ENCODE measurements at regions not wholly inside any gene's neighbourhood (a gene's known extent, or its start where the extent isn't known, plus 50 kb on each side); places are given as distances from the start of the nearest gene placed in this dataset.
A peak's percentile ranks its signal among the peaks of the same experiment; 100 is the strongest.

DNA sequence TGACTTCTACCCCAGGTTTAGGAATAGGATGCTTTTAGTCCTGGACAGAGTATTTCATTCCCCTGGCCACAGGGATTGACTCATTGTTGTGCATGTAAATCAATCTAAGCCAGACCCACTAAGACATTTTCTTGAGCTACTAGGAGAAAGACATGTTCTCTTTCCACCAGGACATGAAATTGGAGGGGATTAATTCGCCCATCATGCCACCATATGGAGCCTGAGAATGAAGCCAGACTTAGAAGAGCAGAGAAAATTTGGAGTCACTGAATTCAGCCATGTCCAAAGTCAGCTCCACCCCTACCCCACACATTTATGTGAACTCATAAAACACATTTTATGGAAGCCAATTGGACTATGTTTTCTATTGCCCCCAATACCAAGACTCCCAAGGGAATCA is 322.5 kb downstream of the NFIB start:
- H3K27ac ChIP-seq (ENCODE audit: low read depth, low read length) = no peak overlapping the region
- H3K4me3 ChIP-seq (ENCODE audit: low read depth, low read length) = no peak overlapping the region
- WGBS (ENCODE audit: insufficient coverage) = no CpG with 5 or more reads among the region's 1 CpG

DNA sequence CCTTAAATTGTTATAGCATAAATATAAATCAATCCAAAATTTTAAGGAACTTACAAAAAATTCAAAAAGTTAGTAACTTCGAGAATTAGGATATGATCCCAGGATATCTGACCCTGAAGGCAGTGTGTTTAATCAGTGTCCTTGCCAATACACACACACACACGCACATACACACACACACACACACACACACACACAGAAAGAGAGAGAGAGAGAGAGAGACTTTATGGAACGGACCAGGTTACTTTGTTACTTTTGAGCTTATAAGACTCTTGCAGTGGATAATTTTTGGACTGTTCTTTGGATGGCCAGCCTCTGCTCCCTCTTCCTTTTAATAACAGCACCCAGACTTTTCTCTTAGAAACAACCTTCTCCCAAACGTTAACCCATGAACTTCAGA is 322.9 kb downstream of the NFIB start:
- no peak for DNase-seq (ENCODE audit: low read depth in 4 of 6, low spot score in 6 of 6)
- H3K9me3 ChIP-seq (ENCODE audit: control insufficient read depth, insufficient read depth, low read length) = no peaks in the 10 kb centered on the region
- no peak overlapping the region for H3K4me3 ChIP-seq (ENCODE audit: low read depth, low read length)
- H3K27ac ChIP-seq (ENCODE audit: low read depth, low read length) = no peak overlapping the region
- H3K36me3 ChIP-seq (ENCODE audit: control insufficient read depth, insufficient read depth, low read length) = no peaks in the 10 kb centered on the region
- WGBS (ENCODE audit: insufficient coverage) = no CpG with 5 or more reads among the region's 4 CpGs
- H3K4me1 ChIP-seq (ENCODE audit: control insufficient read depth, insufficient read depth, low read length) = no peaks in the 10 kb centered on the region
- H3K27me3 ChIP-seq (ENCODE audit: control insufficient read depth, insufficient read depth, low read length) = no peaks in the 10 kb centered on the region

More for the DNA sequence above, 322.5 kb downstream of the NFIB start:
- Histone ChIP-seq H3K4me1 (ENCODE audit: control insufficient read depth, insufficient read depth, low read length) (no peaks in the 10 kb centered on the region), H3K9me3 (ENCODE audit: control insufficient read depth, insufficient read depth, low read length) (no peaks in the 10 kb centered on the region), H3K36me3 (ENCODE audit: control insufficient read depth, insufficient read depth, low read length) (no peaks in the 10 kb centered on the region), H3K27me3 (ENCODE audit: control insufficient read depth, insufficient read depth, low read length) (no peaks in the 10 kb centered on the region)
- DNase-seq (ENCODE audit: low read depth in 4 of 6, low spot score in 6 of 6) = no peak

DNA sequence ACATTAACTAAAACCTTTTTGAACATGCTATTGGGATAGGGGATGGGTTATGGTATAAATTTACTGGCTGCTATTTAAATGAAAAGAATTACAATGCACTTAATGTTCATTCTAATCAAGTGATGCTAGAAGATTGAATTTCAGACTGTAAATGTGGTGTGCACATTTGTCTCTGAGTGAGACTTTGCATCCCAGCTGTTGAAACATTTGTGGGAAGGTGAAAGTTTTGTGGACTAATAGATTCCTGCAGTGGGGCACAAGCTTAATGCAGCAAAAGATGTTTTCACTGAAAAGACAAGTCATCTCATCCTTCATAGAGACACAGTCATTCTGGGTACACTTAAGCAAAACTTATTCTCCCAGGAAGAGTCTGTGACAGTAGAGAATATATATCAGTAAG is 323.6 kb downstream of the NFIB start:
- Histone ChIP-seq H3K27ac (ENCODE audit: low read depth, low read length) (no peak overlapping the region), H3K4me3 (ENCODE audit: low read depth, low read length) (no peak overlapping the region), H3K4me1 (ENCODE audit: control insufficient read depth, insufficient read depth, low read length) (no peaks in the 10 kb centered on the region), H3K36me3 (ENCODE audit: control insufficient read depth, insufficient read depth, low read length) (no peaks in the 10 kb centered on the region), H3K27me3 (ENCODE audit: control insufficient read depth, insufficient read depth, low read length) (no peaks in the 10 kb centered on the region), H3K9me3 (ENCODE audit: control insufficient read depth, insufficient read depth, low read length) (no peaks in the 10 kb centered on the region)
- no peak for DNase-seq (ENCODE audit: low read depth in 4 of 6, low spot score in 6 of 6)

DNA sequence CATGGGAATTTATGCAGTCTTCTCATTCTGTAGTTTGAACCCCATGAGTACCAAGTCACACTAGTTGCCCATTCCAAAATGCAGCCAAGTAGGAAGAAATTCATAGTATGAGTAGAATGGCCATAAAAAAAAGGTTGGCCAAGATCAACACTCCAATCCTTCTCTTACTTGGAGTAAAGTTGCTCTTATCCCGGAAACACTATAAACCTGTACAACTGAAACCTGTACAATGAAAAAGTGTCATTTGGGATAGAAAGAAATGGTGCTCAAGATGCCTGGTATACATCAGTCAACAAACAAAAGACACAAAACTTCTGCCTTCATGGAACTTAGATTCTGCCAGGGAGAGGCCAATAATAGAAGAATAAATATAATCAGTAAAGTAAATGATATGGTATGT is 325.0 kb downstream of the NFIB start:
- no peak for DNase-seq (ENCODE audit: low read depth in 4 of 6, low spot score in 6 of 6)
- no peaks in the 10 kb centered on the region for H3K27me3 ChIP-seq (ENCODE audit: control insufficient read depth, insufficient read depth, low read length)
- no peaks in the 10 kb centered on the region for H3K9me3 ChIP-seq (ENCODE audit: control insufficient read depth, insufficient read depth, low read length)
- no CpG with 5 or more reads among the region's 1 CpG for WGBS (ENCODE audit: insufficient coverage)
- H3K27ac ChIP-seq (ENCODE audit: low read depth, low read length) = no peak overlapping the region
- no peak overlapping the region for H3K4me3 ChIP-seq (ENCODE audit: low read depth, low read length)
- no peaks in the 10 kb centered on the region for H3K4me1 ChIP-seq (ENCODE audit: control insufficient read depth, insufficient read depth, low read length)
- H3K36me3 ChIP-seq (ENCODE audit: control insufficient read depth, insufficient read depth, low read length) = no peaks in the 10 kb centered on the region

DNA sequence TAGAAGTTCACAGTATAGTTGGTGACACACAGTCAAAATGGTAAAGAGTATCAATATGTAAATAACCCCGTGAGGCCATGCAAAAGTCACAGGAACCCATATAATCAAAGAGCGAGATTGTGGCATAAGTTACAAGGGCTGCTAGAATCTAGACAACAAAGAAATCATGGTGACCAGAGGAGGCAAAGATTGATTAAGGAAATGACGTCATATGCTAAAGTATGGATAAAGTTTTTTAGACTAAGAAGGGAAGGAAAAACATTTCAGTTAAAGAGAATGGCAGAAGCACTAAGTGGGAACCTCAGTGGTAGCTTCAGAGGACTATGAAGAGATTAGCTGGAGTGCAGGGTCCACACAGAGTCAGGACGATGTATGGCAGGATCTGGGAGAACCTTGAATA is 330.3 kb downstream of the NFIB start:
- no peaks in the 10 kb centered on the region for H3K36me3 ChIP-seq (ENCODE audit: control insufficient read depth, insufficient read depth, low read length)
- no peaks in the 10 kb centered on the region for H3K9me3 ChIP-seq (ENCODE audit: control insufficient read depth, insufficient read depth, low read length)
- no peak for DNase-seq (ENCODE audit: low read depth in 4 of 6, low spot score in 6 of 6)
- no peak overlapping the region for H3K4me3 ChIP-seq (ENCODE audit: low read depth, low read length)
- H3K27me3 ChIP-seq (ENCODE audit: control insufficient read depth, insufficient read depth, low read length) = no peaks in the 10 kb centered on the region
- H3K4me1 ChIP-seq (ENCODE audit: control insufficient read depth, insufficient read depth, low read length) = no peaks in the 10 kb centered on the region
- no peak overlapping the region for H3K27ac ChIP-seq (ENCODE audit: low read depth, low read length)
- WGBS (ENCODE audit: insufficient coverage) = 100% methylated on average over 2 of the region's 4 CpGs

DNA sequence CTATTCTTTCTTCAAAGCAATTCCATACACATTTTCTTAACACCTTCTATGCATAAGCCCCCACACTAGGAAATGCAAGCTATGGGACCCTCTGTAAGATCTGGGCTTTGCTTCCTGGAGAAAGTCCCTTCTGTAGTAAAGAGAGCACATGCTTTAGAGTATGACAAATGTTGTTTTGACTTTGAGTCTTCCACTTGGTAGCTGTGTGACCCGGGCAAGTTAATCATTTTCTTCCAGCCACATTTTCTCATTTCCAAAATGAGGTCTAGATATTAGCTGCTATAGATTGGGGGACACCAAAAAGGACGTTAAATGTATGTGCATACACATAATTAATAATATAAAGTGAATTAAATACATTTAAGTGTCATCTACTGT is 334.0 kb downstream of the NFIB start:
- H3K4me1 ChIP-seq (ENCODE audit: control insufficient read depth, insufficient read depth, low read length) = no peaks in the 10 kb centered on the region
- no peak overlapping the region for H3K27ac ChIP-seq (ENCODE audit: low read depth, low read length)
- no peak for DNase-seq (ENCODE audit: low read depth in 4 of 6, low spot score in 6 of 6)
- H3K27me3 ChIP-seq (ENCODE audit: control insufficient read depth, insufficient read depth, low read length) = no peaks in the 10 kb centered on the region
- no peaks in the 10 kb centered on the region for H3K36me3 ChIP-seq (ENCODE audit: control insufficient read depth, insufficient read depth, low read length)
- no peaks in the 10 kb centered on the region for H3K9me3 ChIP-seq (ENCODE audit: control insufficient read depth, insufficient read depth, low read length)
- no peak overlapping the region for H3K4me3 ChIP-seq (ENCODE audit: low read depth, low read length)
- no CpG with 5 or more reads among the region's 2 CpGs for WGBS (ENCODE audit: insufficient coverage)

DNA sequence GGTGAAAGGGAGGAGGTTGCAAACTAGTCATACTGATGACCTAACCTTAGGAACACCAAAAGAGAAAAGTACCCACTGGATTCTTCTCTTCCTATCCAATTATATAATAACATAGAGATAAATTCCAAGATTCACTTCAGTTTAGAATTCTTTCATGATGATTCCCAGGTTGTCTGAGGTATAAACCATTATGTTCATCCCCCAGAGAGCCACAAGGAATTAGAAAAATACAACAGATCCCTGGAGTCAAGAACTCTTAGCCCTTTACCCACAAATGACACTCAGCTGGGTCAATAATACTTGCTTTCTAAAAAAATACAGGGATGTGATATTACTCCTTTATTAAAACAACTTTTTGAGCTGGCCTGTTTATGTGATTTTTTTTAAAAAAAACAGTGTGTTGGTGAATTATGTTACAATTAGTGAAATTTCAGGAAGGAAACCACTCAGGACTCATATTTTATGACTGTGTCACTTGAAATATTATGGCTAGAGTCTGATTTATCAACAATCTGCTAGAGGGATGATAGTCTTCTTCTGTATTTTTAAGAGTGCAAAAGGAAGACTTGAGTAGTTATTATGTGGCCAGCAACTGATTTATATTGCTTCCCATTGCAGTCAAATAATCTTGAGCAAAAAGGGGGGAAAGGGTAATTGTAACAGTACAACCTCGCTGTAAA is 338.2 kb downstream of the NFIB start:
- DNase-seq (ENCODE audit: low read depth in 4 of 6, low spot score in 6 of 6) = peak in 1 of 6 donors; percentile 37
- WGBS (ENCODE audit: insufficient coverage) = no CpG with 5 or more reads among the region's 1 CpG
- H3K4me1 ChIP-seq (ENCODE audit: control insufficient read depth, insufficient read depth, low read length) = no peaks in the 10 kb centered on the region
- H3K27me3 ChIP-seq (ENCODE audit: control insufficient read depth, insufficient read depth, low read length) = no peaks in the 10 kb centered on the region
- no peak overlapping the region for H3K27ac ChIP-seq (ENCODE audit: low read depth, low read length)
- H3K9me3 ChIP-seq (ENCODE audit: control insufficient read depth, insufficient read depth, low read length) = no peaks in the 10 kb centered on the region
- no peak overlapping the region for H3K4me3 ChIP-seq (ENCODE audit: low read depth, low read length)
- H3K36me3 ChIP-seq (ENCODE audit: control insufficient read depth, insufficient read depth, low read length) = no peaks in the 10 kb centered on the region

DNA sequence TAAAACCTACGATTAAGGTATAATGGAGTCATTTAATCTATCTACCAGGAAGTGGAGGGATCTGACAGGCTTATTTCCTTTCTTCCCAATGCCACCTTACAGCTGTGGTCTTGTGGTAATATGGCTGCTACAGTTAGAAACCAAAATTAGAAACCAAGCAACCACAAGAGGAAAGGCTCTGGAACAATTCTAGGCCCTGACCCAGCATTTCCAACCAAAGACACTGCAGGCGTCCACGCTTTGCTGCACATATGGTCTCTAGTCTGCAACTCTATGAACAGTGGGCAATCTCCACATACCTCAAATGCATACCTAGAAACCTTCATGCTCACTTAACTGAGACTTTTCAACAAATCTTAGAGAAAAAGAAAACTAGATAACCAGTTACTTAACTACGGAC is 339.1 kb downstream of the NFIB start:
- Histone ChIP-seq H3K27ac (ENCODE audit: low read depth, low read length) (no peak overlapping the region), H3K4me3 (ENCODE audit: low read depth, low read length) (no peak overlapping the region), H3K27me3 (ENCODE audit: control insufficient read depth, insufficient read depth, low read length) (no peaks in the 10 kb centered on the region), H3K9me3 (ENCODE audit: control insufficient read depth, insufficient read depth, low read length) (no peaks in the 10 kb centered on the region), H3K36me3 (ENCODE audit: control insufficient read depth, insufficient read depth, low read length) (no peaks in the 10 kb centered on the region), H3K4me1 (ENCODE audit: control insufficient read depth, insufficient read depth, low read length) (no peaks in the 10 kb centered on the region)
- no peak for DNase-seq (ENCODE audit: low read depth in 4 of 6, low spot score in 6 of 6)
- 83% methylated on average over 2 of the region's 4 CpGs for WGBS (ENCODE audit: insufficient coverage)

DNA sequence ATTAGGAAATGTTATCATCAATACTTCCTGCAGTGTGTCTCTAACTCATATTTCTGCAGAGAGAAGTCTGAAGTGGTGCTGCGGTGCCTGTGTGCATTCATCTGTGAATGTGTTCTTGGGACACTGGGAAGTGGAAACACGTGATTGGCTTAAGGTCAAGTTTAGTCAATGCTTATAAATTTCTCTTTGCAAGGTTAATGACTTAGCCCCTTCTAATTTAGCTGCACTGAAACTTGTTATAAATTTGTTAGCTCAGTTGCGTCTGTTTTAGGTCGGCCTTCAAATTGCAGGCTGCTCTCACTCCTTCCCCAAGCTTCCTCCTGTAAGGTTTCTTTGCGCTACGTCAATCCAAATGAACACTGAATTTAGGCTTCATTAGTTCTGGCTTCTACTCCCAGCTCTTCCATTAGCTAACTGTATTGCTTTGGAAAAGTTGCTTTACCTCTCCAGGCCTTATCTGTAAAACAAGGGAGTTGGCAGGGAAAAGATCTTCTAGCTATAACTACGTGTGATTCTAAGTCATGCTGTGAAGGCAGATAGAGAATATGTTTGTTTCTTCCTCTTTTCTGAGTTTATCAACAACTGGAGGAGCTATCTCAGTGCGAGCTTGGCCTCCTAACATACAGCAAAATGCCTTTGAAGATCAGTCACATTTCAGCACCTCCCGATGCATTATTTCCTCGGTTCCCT is 341.8 kb downstream of the NFIB start:
- Histone ChIP-seq H3K4me1 (ENCODE audit: control insufficient read depth, insufficient read depth, low read length) (no peaks in the 10 kb centered on the region), H3K36me3 (ENCODE audit: control insufficient read depth, insufficient read depth, low read length) (no peaks in the 10 kb centered on the region), H3K27ac (ENCODE audit: low read depth, low read length) (peak overlapping the region; percentile 53), H3K9me3 (ENCODE audit: control insufficient read depth, insufficient read depth, low read length) (no peaks in the 10 kb centered on the region), H3K4me3 (ENCODE audit: low read depth, low read length) (no peak overlapping the region), H3K27me3 (ENCODE audit: control insufficient read depth, insufficient read depth, low read length) (no peaks in the 10 kb centered on the region)
- peak in 3 of 6 donors; percentile 21 to 47 (median 45) for DNase-seq (ENCODE audit: low read depth in 4 of 6, low spot score in 6 of 6)
- WGBS (ENCODE audit: insufficient coverage) = 50% methylated on average over 3 of the region's 10 CpGs

DNA sequence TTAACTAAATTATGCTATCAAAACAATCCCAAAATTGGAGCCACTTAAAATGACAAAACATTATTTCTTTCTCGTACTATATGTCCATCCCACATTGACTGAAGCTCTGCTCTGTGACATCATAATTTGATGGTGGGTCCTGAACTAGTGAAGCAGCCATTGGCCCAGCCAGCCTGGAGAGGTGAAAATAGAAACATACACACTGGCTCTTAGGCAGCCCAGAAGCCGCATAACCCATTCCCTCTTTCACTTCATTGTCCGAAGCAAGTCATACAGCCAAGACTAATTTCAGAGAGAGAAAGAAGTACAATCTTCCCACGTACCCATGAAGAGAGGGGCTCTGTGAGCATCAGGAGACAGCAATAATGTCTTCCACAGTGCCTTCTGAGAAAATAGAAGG is 342.5 kb downstream of the NFIB start:
- H3K4me1 ChIP-seq (ENCODE audit: control insufficient read depth, insufficient read depth, low read length) = no peaks in the 10 kb centered on the region
- H3K9me3 ChIP-seq (ENCODE audit: control insufficient read depth, insufficient read depth, low read length) = no peaks in the 10 kb centered on the region
- DNase-seq (ENCODE audit: low read depth in 4 of 6, low spot score in 6 of 6) = peak in 2 of 6 donors; percentile 35 to 39
- no peak overlapping the region for H3K4me3 ChIP-seq (ENCODE audit: low read depth, low read length)
- H3K36me3 ChIP-seq (ENCODE audit: control insufficient read depth, insufficient read depth, low read length) = no peaks in the 10 kb centered on the region
- 37% methylated on average over 2 of the region's 4 CpGs for WGBS (ENCODE audit: insufficient coverage)
- H3K27ac ChIP-seq (ENCODE audit: low read depth, low read length) = peak overlapping the region; percentile 53
- no peaks in the 10 kb centered on the region for H3K27me3 ChIP-seq (ENCODE audit: control insufficient read depth, insufficient read depth, low read length)

Data from spinal cord (tissue), 9 donors.